ENCODE measurements at regions not wholly inside any gene's neighbourhood (a gene's known extent, or its start where the extent isn't known, plus 50 kb on each side); places are given as distances from the start of the nearest gene placed in this dataset.

GRCh38 chr13:29947839-29948238, 97.4 kb upstream of the UBL3 start:
- H3K27ac Mint-ChIP-seq: no peak overlapping the region
- H3K9me3 Mint-ChIP-seq: no peaks in the 10 kb centered on the region
- no peak for TF ChIP-seq CTCF (IDR thresholded peaks at IDR 0.05; ENCODE audit: unreplicated experiment)
- H3K4me1 Mint-ChIP-seq: peaks cover 10% of the 10 kb centered on the region
- H3K36me3 Mint-ChIP-seq: no peaks in the 10 kb centered on the region
- no peaks in the 10 kb centered on the region for H3K27me3 Mint-ChIP-seq (ENCODE audit: low read depth)
- DNase-seq (ENCODE audit: low spot score in 2 of 2, unreplicated experiment in 2 of 2): no peak
- no peak overlapping the region for H3K4me3 Mint-ChIP-seq

GRCh38 chr13:29946093-29946492, 95.7 kb upstream of the UBL3 start:
- Mint-ChIP-seq H3K9me3 (no peaks in the 10 kb centered on the region), H3K27me3 (ENCODE audit: low read depth) (no peaks in the 10 kb centered on the region), H3K4me1 (peaks cover 17% of the 10 kb centered on the region), H3K36me3 (no peaks in the 10 kb centered on the region), H3K27ac (peak overlapping the region; percentile 71), H3K4me3 (no peak overlapping the region)
- no peak for DNase-seq (ENCODE audit: low spot score in 2 of 2, unreplicated experiment in 2 of 2)
- TF ChIP-seq CTCF (IDR thresholded peaks at IDR 0.05; ENCODE audit: unreplicated experiment): no peak

DNA sequence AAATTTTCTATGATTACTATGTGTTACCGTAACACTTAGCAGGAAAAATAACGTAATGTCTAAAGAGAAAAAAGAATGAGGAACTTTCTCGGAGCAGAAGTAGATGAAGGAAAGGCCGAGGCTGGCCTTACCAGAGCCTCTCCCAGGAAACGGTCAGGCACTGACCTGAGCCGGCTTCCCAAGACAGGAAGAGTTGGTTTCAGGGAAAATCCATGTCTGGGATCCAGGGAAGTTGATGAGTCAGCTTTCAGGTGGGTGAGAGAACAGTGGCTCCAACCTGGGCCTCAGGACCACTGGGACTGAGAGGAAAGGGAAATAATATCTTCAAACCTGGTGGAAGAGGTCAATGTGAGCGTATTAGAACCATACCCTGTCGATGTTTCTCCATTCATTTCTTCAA, 93.3 kb upstream of the UBL3 start:
- Mint-ChIP-seq H3K4me1 (peaks cover 22% of the 10 kb centered on the region), H3K27me3 (ENCODE audit: low read depth) (no peaks in the 10 kb centered on the region), H3K4me3 (no peak overlapping the region), H3K27ac (no peak overlapping the region), H3K36me3 (no peaks in the 10 kb centered on the region), H3K9me3 (no peaks in the 10 kb centered on the region)
- TF ChIP-seq CTCF (IDR thresholded peaks at IDR 0.05; ENCODE audit: unreplicated experiment): no peak
- DNase-seq (ENCODE audit: low spot score in 2 of 2, unreplicated experiment in 2 of 2): no peak

DNA sequence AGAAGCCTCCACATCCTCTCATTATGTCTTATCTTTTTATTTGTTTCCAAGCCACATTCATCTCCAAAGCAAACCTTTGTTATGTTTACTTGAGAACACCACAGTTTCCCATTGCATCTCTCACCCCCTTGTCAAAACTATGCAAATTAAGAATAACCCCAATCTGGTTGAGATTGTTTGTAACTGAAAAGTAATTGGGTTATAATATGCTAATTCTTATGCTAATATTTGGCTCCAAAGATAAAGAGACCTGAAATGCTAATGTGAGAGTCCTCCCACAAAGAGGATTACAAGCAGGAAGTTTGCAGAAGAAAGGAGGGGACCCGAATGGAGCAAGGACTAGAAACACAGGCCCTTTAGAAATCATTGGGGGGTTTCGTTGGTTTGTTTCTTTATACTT, 92.9 kb upstream of the UBL3 start:
- DNase-seq (ENCODE audit: low spot score in 2 of 2, unreplicated experiment in 2 of 2): no peak
- no peak overlapping the region for H3K27ac Mint-ChIP-seq
- H3K4me3 Mint-ChIP-seq: no peak overlapping the region
- no peaks in the 10 kb centered on the region for H3K27me3 Mint-ChIP-seq (ENCODE audit: low read depth)
- no peak for TF ChIP-seq CTCF (IDR thresholded peaks at IDR 0.05; ENCODE audit: unreplicated experiment)
- no peaks in the 10 kb centered on the region for H3K9me3 Mint-ChIP-seq
- H3K36me3 Mint-ChIP-seq: no peaks in the 10 kb centered on the region
- H3K4me1 Mint-ChIP-seq: peaks cover 18% of the 10 kb centered on the region

- H3K4me1 Mint-ChIP-seq: peaks cover 14% of the 10 kb centered on the region
- no peak overlapping the region for H3K27ac Mint-ChIP-seq
- no peak for DNase-seq (ENCODE audit: low spot score in 2 of 2, unreplicated experiment in 2 of 2)
- no peak overlapping the region for H3K4me3 Mint-ChIP-seq
- no peaks in the 10 kb centered on the region for H3K36me3 Mint-ChIP-seq
- H3K9me3 Mint-ChIP-seq: no peaks in the 10 kb centered on the region
- H3K27me3 Mint-ChIP-seq (ENCODE audit: low read depth): peaks cover 3% of the 10 kb centered on the region
- no peak for TF ChIP-seq CTCF (IDR thresholded peaks at IDR 0.05; ENCODE audit: unreplicated experiment)
Observed at GRCh38 chr13:29940715-29941114, 90.3 kb upstream of the UBL3 start.

DNA sequence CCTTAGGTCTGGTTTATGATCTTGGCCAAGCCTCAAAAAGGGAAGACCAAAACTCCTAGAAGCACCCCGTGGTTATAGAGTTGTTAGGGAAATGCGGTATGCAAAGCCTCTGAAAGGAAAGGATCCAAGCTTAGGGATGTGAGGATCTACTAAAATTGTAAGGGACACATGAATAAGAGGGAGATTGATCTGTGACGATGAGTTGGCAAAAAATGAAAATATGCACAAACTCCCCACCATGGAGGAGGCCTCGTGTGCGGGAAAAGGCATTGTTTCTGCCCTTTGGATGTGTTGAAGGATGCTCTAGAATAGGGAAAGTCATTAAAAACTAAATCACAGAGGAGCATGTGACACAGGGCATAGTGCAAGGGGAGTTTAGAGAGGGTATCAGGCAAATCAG, 88.7 kb upstream of the UBL3 start:
- Mint-ChIP-seq H3K27ac (no peak overlapping the region), H3K36me3 (no peaks in the 10 kb centered on the region), H3K4me1 (peaks cover 14% of the 10 kb centered on the region), H3K27me3 (ENCODE audit: low read depth) (peaks cover 3% of the 10 kb centered on the region), H3K4me3 (no peak overlapping the region), H3K9me3 (no peaks in the 10 kb centered on the region)
- no peak for TF ChIP-seq CTCF (IDR thresholded peaks at IDR 0.05; ENCODE audit: unreplicated experiment)
- DNase-seq (ENCODE audit: low spot score in 2 of 2, unreplicated experiment in 2 of 2): no peak
